SW480 (cell line): ENCODE measurements at regions not wholly inside any gene's neighbourhood (a gene's known extent, or its start where the extent isn't known, plus 50 kb on each side); places are given as distances from the start of the nearest gene placed in this dataset.

Experiments
- DNase-seq: peaks from one replicate; pipeline ENCODE4 v3.0.0-alpha.2; 2016; ENCODE audit warnings: low spot score

- no peak for DNase-seq
These were observed 132.6 kb upstream of the PUDP start for GRCh38 chrX:7280520-7280919.

GRCh38 chrX:7272346-7272745 is 124.4 kb upstream of the PUDP start:
- no peak for DNase-seq

GRCh38 chrX:7270933-7271332 is 123.0 kb upstream of the PUDP start:
- no peak for DNase-seq

- DNase-seq: no peak
These were observed 122.0 kb upstream of the PUDP start for GRCh38 chrX:7269991-7270390.

GRCh38 chrX:7269589-7269988 is 121.6 kb upstream of the PUDP start:
- DNase-seq: no peak

- no peak for DNase-seq
These were observed 118.3 kb upstream of the PUDP start for GRCh38 chrX:7266288-7266687.

GRCh38 chrX:7264399-7264798 is 116.4 kb upstream of the PUDP start:
- DNase-seq: no peak

- DNase-seq: no peak
These were observed 116.0 kb upstream of the PUDP start for GRCh38 chrX:7263961-7264360.

- DNase-seq: no peak
These were observed 115.4 kb upstream of the PUDP start for GRCh38 chrX:7263330-7263729.

- no peak for DNase-seq
These were observed 114.6 kb upstream of the PUDP start for GRCh38 chrX:7262551-7262950.

- no peak for DNase-seq
These were observed 113.8 kb upstream of the PUDP start for GRCh38 chrX:7261672-7262332.

- no peak for DNase-seq
These were observed 106.2 kb upstream of the PUDP start for GRCh38 chrX:7254144-7254543.

GRCh38 chrX:7253565-7253964 is 105.6 kb upstream of the PUDP start:
- DNase-seq: no peak

GRCh38 chrX:7252013-7252610 is 104.2 kb upstream of the PUDP start:
- DNase-seq: no peak

GRCh38 chrX:7247346-7247745 is 99.4 kb upstream of the PUDP start:
- DNase-seq: no peak

GRCh38 chrX:7244405-7244804 is 96.5 kb upstream of the PUDP start:
- DNase-seq: no peak

- DNase-seq: no peak
These were observed 94.7 kb upstream of the PUDP start for GRCh38 chrX:7242613-7243012.

GRCh38 chrX:7240929-7241328 is 93.0 kb upstream of the PUDP start:
- no peak for DNase-seq

- no peak for DNase-seq
These were observed 87.1 kb upstream of the PUDP start for GRCh38 chrX:7235071-7235470.

- DNase-seq: no peak
These were observed 85.8 kb upstream of the PUDP start for GRCh38 chrX:7233580-7234406.

GRCh38 chrX:7228226-7228625 is 80.3 kb upstream of the PUDP start:
- no peak for DNase-seq

- DNase-seq: no peak
These were observed 77.4 kb upstream of the PUDP start for GRCh38 chrX:7225338-7225737.

- DNase-seq: no peak
These were observed 75.3 kb upstream of the PUDP start for GRCh38 chrX:7223271-7223670.
